ENCODE measurements at regions not wholly inside any gene's neighbourhood (a gene's known extent, or its start where the extent isn't known, plus 50 kb on each side); places are given as distances from the start of the nearest gene placed in this dataset.

DNA sequence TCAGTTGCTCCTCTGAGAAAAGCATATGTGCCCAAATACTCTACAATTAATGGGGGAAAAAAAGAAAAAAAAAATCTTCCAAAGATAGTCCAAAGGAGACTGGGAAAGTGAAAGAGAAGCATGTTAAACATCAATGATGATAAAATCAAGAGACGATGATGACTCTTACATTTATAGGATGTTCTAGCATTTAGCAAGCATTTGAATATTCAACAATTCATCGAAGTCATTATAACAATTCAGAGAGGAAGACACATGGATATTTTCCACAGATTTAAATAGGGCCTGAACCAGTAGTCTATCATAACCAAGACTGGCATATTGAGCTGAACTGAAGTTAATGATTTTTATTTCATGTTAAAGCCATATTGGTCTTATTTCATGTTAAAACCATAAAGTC is 528.4 kb downstream of the INHBA start:
- no peaks in the 10 kb centered on the region for H3K9me3 ChIP-seq
- 92 to 98% methylated on average over 2 of the region's 2 CpGs for WGBS, 2 donors
- H3K4me1 ChIP-seq, result no peaks in the 10 kb centered on the region
- intact Hi-C loops (cut with DNase I; ENCODE audit: low total_unique reads), result no loop called here
- TF ChIP-seq, protein P1, sequence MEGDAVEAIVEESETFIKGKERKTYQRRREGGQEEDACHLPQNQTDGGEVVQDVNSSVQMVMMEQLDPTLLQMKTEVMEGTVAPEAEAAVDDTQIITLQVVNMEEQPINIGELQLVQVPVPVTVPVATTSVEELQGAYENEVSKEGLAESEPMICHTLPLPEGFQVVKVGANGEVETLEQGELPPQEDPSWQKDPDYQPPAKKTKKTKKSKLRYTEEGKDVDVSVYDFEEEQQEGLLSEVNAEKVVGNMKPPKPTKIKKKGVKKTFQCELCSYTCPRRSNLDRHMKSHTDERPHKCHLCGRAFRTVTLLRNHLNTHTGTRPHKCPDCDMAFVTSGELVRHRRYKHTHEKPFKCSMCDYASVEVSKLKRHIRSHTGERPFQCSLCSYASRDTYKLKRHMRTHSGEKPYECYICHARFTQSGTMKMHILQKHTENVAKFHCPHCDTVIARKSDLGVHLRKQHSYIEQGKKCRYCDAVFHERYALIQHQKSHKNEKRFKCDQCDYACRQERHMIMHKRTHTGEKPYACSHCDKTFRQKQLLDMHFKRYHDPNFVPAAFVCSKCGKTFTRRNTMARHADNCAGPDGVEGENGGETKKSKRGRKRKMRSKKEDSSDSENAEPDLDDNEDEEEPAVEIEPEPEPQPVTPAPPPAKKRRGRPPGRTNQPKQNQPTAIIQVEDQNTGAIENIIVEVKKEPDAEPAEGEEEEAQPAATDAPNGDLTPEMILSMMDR (IDR thresholded peaks at IDR 0.05), result no peak
- H3K27me3 ChIP-seq, result no peaks in the 10 kb centered on the region
- no peak overlapping the region for H3K27ac ChIP-seq
- no peak overlapping the region for H3K4me3 ChIP-seq
- DNase-seq, result no peak
- H3K36me3 ChIP-seq (ENCODE audit: low read depth, missing control alignments), result no peaks in the 10 kb centered on the region

DNA sequence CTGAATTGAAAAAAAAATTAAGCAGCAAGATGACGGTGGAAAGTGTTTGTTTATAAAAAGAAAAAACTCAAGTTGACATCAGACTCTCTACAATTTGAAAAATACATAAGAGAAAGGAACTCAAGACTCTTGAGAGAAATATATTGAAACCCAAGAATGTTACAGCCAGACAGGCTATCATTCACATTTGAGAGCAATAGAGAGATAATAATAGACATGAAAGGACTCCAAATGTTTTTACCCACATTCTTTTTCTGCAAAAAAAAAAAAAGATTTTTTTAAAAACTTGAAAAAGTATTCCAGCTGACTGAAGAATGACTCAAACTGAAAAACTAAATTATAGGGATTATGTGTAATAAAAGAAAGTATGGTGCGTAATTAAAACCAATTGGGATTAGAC is 532.4 kb downstream of the INHBA start:
- no peak for TF ChIP-seq POLR2A (IDR thresholded peaks at IDR 0.05)
- Histone ChIP-seq H3K27ac (no peak overlapping the region), H3K4me3 (no peak overlapping the region), H3K4me1 (no peaks in the 10 kb centered on the region), H3K27me3 (no peaks in the 10 kb centered on the region), H3K36me3 (ENCODE audit: low read depth, missing control alignments) (no peaks in the 10 kb centered on the region), H3K9me3 (no peaks in the 10 kb centered on the region)
- intact Hi-C loops (cut with DNase I; ENCODE audit: low total_unique reads), result no loop called here
- DNase-seq, result no peak
- WGBS, 2 donors, result 79 to 93% methylated on average over 2 of the region's 2 CpGs

DNA sequence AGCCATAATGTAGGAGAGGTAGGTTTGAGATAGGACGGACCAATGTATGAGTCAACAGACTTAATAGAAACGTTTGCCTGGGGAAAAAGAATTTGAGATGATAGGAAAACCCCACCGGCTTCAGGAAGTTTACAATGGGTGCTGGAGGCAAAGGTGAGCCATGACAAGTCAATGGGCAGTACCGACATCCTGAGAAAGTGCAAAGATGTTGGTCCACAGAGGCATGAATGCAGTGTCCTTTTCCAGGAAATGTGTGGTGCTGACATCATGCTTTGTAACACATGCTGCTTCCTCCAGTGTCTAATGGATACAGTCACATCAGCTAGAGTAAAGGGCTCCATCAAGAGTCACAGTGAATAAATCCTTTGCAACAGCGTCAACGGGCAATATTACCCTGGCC is 533.6 kb downstream of the INHBA start:
- DNase-seq, result no peak
- no peak overlapping the region for H3K4me3 ChIP-seq
- no peaks in the 10 kb centered on the region for H3K4me1 ChIP-seq
- intact Hi-C loops (cut with DNase I; ENCODE audit: low total_unique reads), result no loop called here
- 61 to 71% methylated on average over 6 of the region's 6 CpGs for WGBS, 2 donors
- H3K36me3 ChIP-seq (ENCODE audit: low read depth, missing control alignments), result no peaks in the 10 kb centered on the region
- TF ChIP-seq POLR2A (IDR thresholded peaks at IDR 0.05), result no peak
- TF ChIP-seq, protein P1 (IDR thresholded peaks at IDR 0.05), result no peak
- H3K27me3 ChIP-seq, result no peaks in the 10 kb centered on the region
- H3K9me3 ChIP-seq, result no peaks in the 10 kb centered on the region
- no peak overlapping the region for H3K27ac ChIP-seq

DNA sequence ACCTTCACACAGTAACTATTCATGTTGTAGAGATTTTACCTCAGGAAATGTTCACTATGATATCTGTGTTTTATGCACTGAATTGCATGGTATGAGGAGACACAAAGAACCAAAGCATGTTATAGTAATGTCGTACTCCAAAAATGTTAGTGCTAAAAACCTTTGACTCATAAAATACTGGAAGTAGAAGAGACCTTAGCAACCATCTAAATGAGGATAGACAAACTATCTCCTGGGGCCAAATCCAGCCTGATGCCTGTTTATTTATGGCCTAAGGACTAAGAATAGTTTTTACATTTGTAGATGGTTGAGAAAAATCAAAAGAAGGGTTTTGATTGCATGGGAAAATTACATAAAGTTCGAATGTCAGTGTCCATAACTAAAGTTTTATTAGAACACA is 535.1 kb downstream of the INHBA start:
- Histone ChIP-seq H3K27me3 (no peaks in the 10 kb centered on the region), H3K9me3 (no peaks in the 10 kb centered on the region), H3K4me1 (no peaks in the 10 kb centered on the region), H3K4me3 (no peak overlapping the region), H3K36me3 (ENCODE audit: low read depth, missing control alignments) (no peaks in the 10 kb centered on the region), H3K27ac (no peak overlapping the region)
- TF ChIP-seq, protein P1 (IDR thresholded peaks at IDR 0.05), result no peak
- TF ChIP-seq POLR2A (IDR thresholded peaks at IDR 0.05), result no peak
- intact Hi-C loops (cut with DNase I; ENCODE audit: low total_unique reads), result no loop called here
- no peak for DNase-seq
- WGBS, 2 donors, result 78% methylated on average over 2 of the region's 2 CpGs

DNA sequence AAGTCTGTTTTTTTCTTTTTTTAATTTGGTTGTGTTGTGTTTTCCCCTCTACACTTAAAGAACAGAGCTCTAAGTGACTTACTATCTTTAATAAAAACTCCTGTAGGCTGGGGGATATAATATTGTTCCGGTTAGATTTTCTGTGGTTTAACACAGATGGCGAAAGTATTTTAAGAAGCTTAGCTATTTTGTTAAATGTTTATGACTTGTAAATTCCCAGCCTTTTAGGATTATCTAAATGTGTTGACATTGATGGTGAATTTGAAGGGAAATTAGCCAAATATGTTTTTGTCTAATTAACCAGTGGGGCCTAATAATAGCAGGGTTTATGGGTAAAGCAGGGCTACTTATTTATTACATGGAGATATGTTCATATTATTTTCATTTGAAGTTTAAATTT is 538.5 kb downstream of the INHBA start:
- Histone ChIP-seq H3K27me3 (no peaks in the 10 kb centered on the region), H3K27ac (no peak overlapping the region), H3K4me1 (no peaks in the 10 kb centered on the region), H3K36me3 (ENCODE audit: low read depth, missing control alignments) (no peaks in the 10 kb centered on the region), H3K9me3 (no peaks in the 10 kb centered on the region), H3K4me3 (no peak overlapping the region)
- TF ChIP-seq, protein P1 (IDR thresholded peaks at IDR 0.05), result no peak
- TF ChIP-seq POLR2A (IDR thresholded peaks at IDR 0.05), result no peak
- no peak for DNase-seq
- WGBS, 2 donors, result 38 to 66% methylated on average over 2 of the region's 2 CpGs
- intact Hi-C loops (cut with DNase I; ENCODE audit: low total_unique reads), result no loop called here
